Heart right ventricle (tissue), 16 donors: ENCODE measurements at regions not wholly inside any gene's neighbourhood (a gene's known extent, or its start where the extent isn't known, plus 50 kb on each side); places are given as distances from the start of the nearest gene placed in this dataset.

Experiments
- ATAC-seq, 8 donors: fragments of 200-7000 bp; cut with Tn5 transposase; one replicate each; pipeline ENCODE4 v1.9.1; 2020; ENCODE audit warnings: mild to moderate bottlenecking in 8 of 8, moderate library complexity in 8 of 8, moderate number of reproducible peaks in 1 of 8
- DNase-seq, 2 donors: peaks; one replicate each; pipeline ENCODE4 v3.0.0-alpha.2; 2020
- H3K27ac ChIP-seq, 10 donors: fragments of 200-600 bp; sonication (generic) in 2 of 10; one replicate each; pipeline versions ENCODE4 v1.5.0 to v1.8.0; 2020 to 2022; ENCODE audit warnings: mild to moderate bottlenecking in 3 of 10
- H3K27me3 ChIP-seq, 7 donors: fragments of 200-600 bp; one replicate each; pipeline ENCODE4 v1.8.0; 2021 to 2022; ENCODE audit warnings: mild to moderate bottlenecking in 2 of 7
- H3K36me3 ChIP-seq, 9 donors: fragments of 200-600 bp; sonication (generic) in 1 of 9; one replicate each; pipeline versions ENCODE4 v1.5.0 to v1.8.0; 2020 to 2022; ENCODE audit warnings: mild to moderate bottlenecking in 2 of 9
- H3K4me1 ChIP-seq, 9 donors: fragments of 200-600 bp; sonication (generic) in 1 of 9; one replicate each; pipeline versions ENCODE4 v1.5.0 to v1.8.0; 2020 to 2022; ENCODE audit warnings: mild to moderate bottlenecking in 4 of 9
- H3K4me3 ChIP-seq, 10 donors: fragments of 200-600 bp; sonication (generic) in 2 of 10; one replicate each; pipeline versions ENCODE4 v1.5.0 to v1.8.0; 2020 to 2022; ENCODE audit warnings: mild to moderate bottlenecking in 7 of 10, moderate library complexity in 2 of 10
- H3K9me3 ChIP-seq, 11 donors: fragments of 200-600 bp in 10 of 11; sonication (generic) in 2 of 11; one replicate each; pipeline versions ENCODE4 v1.5.0 to v1.8.0; 2013 to 2022; ENCODE audit warnings: mild to moderate bottlenecking in 2 of 11, control low read depth in 1 of 11, moderate library complexity in 1 of 11
- CTCF ChIP-seq, 9 donors: fragments of 200-600 bp; sonication (generic) in 2 of 9; IDR thresholded peaks; one replicate each; pipeline versions ENCODE4 v1.5.0 to v1.8.0; 2021 to 2022; ENCODE audit warnings: antibody characterized with exemption in 9 of 9, mild to moderate bottlenecking in 5 of 9, moderate library complexity in 1 of 9
- WGBS, 2 donors: extraction: QIAGEN DNeasy Blood & Tissue Kit; methylation state at CpG; one replicate each; pipeline ENCODE4 v1.1.7; 2013; ENCODE audit warnings: inconsistent platforms in 1 of 2; 5-methylcytosine and 5-hydroxymethylcytosine counted together
- intact Hi-C, 10 donors: fragments of 100-400 bp; cut with DNase I; formaldehyde crosslinking; loops; one replicate each; pipeline versions ENCODE4 v1.11.1 to v1.14.2; 2022
- donor health status: Arrhythmogenic right ventricular cardiomyopathy.
- donor health status: ischemic (EF 13 %, LVEDD 7.1; RV severe dilation, severe dysfunction).
- donor health status: healthy with polysubstance abuse.
- donor health status: DM: no; HTN: yes; CAD: no.
- donor health status: DM: no; HTN: no; CAD: no.
- donor health status: ischemic (EF 25% LVEDD 6.9; RV normal size, moderate dysfunction).
- donor health status: ischemic (EF 25% LVEDD 5.7; RV mildly dilated, moderate dysfunction).
- donor health status: healthy.
- donor health status: DM: yes; HTN: yes; CAD: no.
- donor health status: Ischemic cardiomyopathy.
- donor health status: ischemic (EF 35%, LVEDD 5.7; RV mildly dilated, moderate dysfunction).
- donor health status: nonischemic (EF 11% LVEDD 7.7; RV severe dilation, severe dysfunction).
- donor health status: DM: yes; HTN: yes; CAD: no.
- donor health status: PGD.
- donor health status: ischemic (EF 29% LVEDD 5.4; RV normal size, mild dysfunction).
- donor health status: nonischemic (EF 23%, LVEDD 6.1; RV moderate dilation, normal function).

GRCh38 chr12:4969405-4969804, 59.7 kb downstream of the KCNA1 start:
- ATAC-seq (no peak), DNase-seq (no peak)
- Histone ChIP-seq H3K27ac (no peak overlapping the region), H3K27me3 (peaks cover 0 to 38% (median 20%) of the 10 kb centered on the region in 7 donors), H3K36me3 (no peaks in the 10 kb centered on the region), H3K4me1 (peaks cover 0 to under 1% (median 0%) of the 10 kb centered on the region in 9 donors), H3K9me3 (no peaks in the 10 kb centered on the region), H3K4me3 (no peak overlapping the region)
- intact Hi-C loops = no loop called here
- 80 to 93% methylated on average over 3 of the region's 3 CpGs for WGBS, 2 donors
- TF ChIP-seq CTCF (IDR thresholded peaks at IDR 0.05) = no peak

GRCh38 chr12:4974217-4974616, 64.5 kb downstream of the KCNA1 start:
- H3K4me1 ChIP-seq = peaks cover 0 to 5% (median 0%) of the 10 kb centered on the region in 9 donors
- no peaks in the 10 kb centered on the region for H3K9me3 ChIP-seq
- H3K4me3 ChIP-seq = no peak overlapping the region
- H3K27me3 ChIP-seq = peaks cover 0 to 38% (median 17%) of the 10 kb centered on the region in 7 donors
- no peak for TF ChIP-seq CTCF (IDR thresholded peaks at IDR 0.05)
- 53 to 67% methylated on average over 3 of the region's 3 CpGs for WGBS, 2 donors
- DNase-seq (no peak), ATAC-seq (no peak)
- no peak overlapping the region for H3K27ac ChIP-seq
- intact Hi-C loops = no loop called here
- H3K36me3 ChIP-seq = no peaks in the 10 kb centered on the region

GRCh38 chr12:4975574-4975973, 65.9 kb downstream of the KCNA1 start:
- intact Hi-C loops = no loop called here
- TF ChIP-seq CTCF (IDR thresholded peaks at IDR 0.05) = no peak
- ATAC-seq = peak in 1 of 8 donors; percentile 48
- Histone ChIP-seq H3K9me3 (no peaks in the 10 kb centered on the region), H3K27ac (no peak overlapping the region), H3K4me3 (no peak overlapping the region), H3K27me3 (peaks cover 0 to 43% (median 30%) of the 10 kb centered on the region in 7 donors), H3K36me3 (no peaks in the 10 kb centered on the region), H3K4me1 (peaks cover 0 to 5% (median 0%) of the 10 kb centered on the region in 9 donors)
- no peak for DNase-seq
- WGBS, 2 donors = 73 to 75% methylated on average over 12 of the region's 12 CpGs

GRCh38 chr12:4977102-4977501, 66.6 kb upstream of the KCNA5 start:
- Histone ChIP-seq H3K27me3 (peaks cover 0 to 56% (median 30%) of the 10 kb centered on the region in 7 donors), H3K9me3 (no peaks in the 10 kb centered on the region), H3K4me1 (peaks cover 0 to 5% (median 0%) of the 10 kb centered on the region in 9 donors), H3K27ac (no peak overlapping the region), H3K4me3 (no peak overlapping the region), H3K36me3 (no peaks in the 10 kb centered on the region)
- WGBS, 2 donors = 81 to 82% methylated on average over 10 of the region's 10 CpGs
- DNase-seq (no peak), ATAC-seq (peak in 1 of 8 donors; percentile 22)
- TF ChIP-seq CTCF (IDR thresholded peaks at IDR 0.05) = no peak
- intact Hi-C loops = no loop called here
